Hepatocyte (in vitro differentiated cells): ENCODE measurements at regions not wholly inside any gene's neighbourhood (a gene's known extent, or its start where the extent isn't known, plus 50 kb on each side); places are given as distances from the start of the nearest gene placed in this dataset.

Experiments used
- CTCF ChIP-seq: fragments of 200-600 bp; sonication (generic); IDR thresholded peaks from 2 replicates; pipeline ENCODE4 v1.5.1; 2016; ENCODE audit warnings: antibody characterized with exemption, mild to moderate bottlenecking; ENCODE audit not compliant: poor library complexity
- EZH2 ChIP-seq: fragments of 200-600 bp; sonication (generic); IDR thresholded peaks from 2 replicates; pipeline ENCODE4 v1.6.1; 2016; ENCODE audit warnings: antibody characterized with exemption, mild to moderate bottlenecking, borderline replicate concordance

GRCh38 chr9:25542319-25542718, 135.9 kb downstream of the TUSC1 start:
- TF ChIP-seq CTCF (no peak), EZH2 (no peak)
